SJCRH30 (cell line): ENCODE measurements at regions not wholly inside any gene's neighbourhood (a gene's known extent, or its start where the extent isn't known, plus 50 kb on each side); places are given as distances from the start of the nearest gene placed in this dataset.

Source experiments
- DNase-seq, 2 experiments: peaks; one replicate each; pipeline ENCODE4 v3.0.0-alpha.2; 2015 to 2020
- H3K27ac ChIP-seq: fragments of 250-450 bp; sonication (Bioruptor Pico); 2 replicates; pipeline ENCODE4 v1.5.1; 2020; ENCODE audit warnings: mild to moderate bottlenecking, moderate library complexity
- H3K27me3 ChIP-seq: fragments of 250-450 bp; sonication (Bioruptor Pico); 2 replicates; pipeline ENCODE4 v1.5.1; 2020; ENCODE audit warnings: mild to moderate bottlenecking, moderate library complexity
- H3K36me3 ChIP-seq: fragments of 250-450 bp; sonication (Bioruptor Pico); 2 replicates; pipeline ENCODE4 v1.5.1; 2020; ENCODE audit warnings: mild to moderate bottlenecking, moderate library complexity
- H3K4me1 ChIP-seq: fragments of 250-450 bp; sonication (Bioruptor Pico); 2 replicates; pipeline ENCODE4 v1.5.1; 2020; ENCODE audit warnings: mild to moderate bottlenecking, moderate library complexity
- H3K4me3 ChIP-seq: fragments of 250-450 bp; sonication (Bioruptor Pico); 2 replicates; pipeline ENCODE4 v1.5.1; 2020; ENCODE audit warnings: mild to moderate bottlenecking, moderate library complexity
- H3K9me3 ChIP-seq: fragments of 250-450 bp; sonication (Bioruptor Pico); replicated peaks from 2 replicates; pipeline ENCODE4 v1.5.1; 2020; ENCODE audit warnings: mild to moderate bottlenecking, moderate library complexity

DNA sequence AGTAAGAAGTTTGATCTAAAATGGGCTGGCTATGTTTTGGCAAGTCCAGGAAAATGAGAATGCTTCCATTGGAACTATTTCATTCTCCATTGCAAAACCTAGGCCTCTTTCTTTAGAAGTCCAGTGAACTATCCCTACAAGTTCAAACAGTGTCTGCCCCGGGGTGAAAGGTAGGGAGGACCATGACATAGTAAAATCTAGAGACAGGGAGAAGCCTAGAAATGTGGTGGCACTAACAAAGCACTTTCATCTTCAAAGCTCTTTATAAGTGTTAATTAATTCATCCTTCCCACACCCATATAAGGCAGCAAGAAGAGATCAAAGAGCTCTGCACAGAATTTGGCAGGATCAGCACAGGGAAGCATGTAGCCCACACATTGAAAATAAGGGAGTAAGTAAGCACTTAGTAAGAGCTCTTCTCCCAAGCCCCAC lies 214.5 kb downstream of the IRS1 start:
- DNase-seq: no peak
- no peak overlapping the region for H3K27ac ChIP-seq

DNA sequence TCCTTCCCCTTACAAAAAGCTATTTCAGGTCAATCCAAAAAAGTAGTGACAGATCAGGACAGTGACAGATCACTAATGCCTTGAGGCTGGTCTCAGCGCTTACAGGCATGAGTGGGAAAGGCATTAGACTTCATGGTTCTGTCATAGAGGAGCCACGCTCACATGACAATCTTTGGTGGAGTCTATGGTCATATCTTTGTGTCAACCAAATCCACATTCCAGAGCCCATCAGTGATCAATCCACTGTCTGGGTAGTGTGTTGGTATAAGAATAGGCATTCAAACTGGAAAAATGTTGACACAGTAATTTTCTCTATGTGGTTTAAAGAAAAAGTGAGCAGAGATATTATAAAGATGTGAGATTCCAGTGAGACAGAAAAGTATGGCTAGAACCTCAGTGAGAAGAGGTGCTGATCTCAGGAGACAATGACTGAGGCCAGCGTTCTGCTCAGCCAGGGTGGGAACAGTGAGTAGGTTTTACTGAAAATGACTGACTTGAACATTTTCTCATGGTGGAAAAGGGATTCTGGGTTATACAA lies 215.0 kb downstream of the IRS1 start:
- H3K4me1 ChIP-seq: peaks cover 12% of the 10 kb centered on the region
- no peaks in the 10 kb centered on the region for H3K27me3 ChIP-seq
- no peak for DNase-seq
- no peak overlapping the region for H3K4me3 ChIP-seq
- no peak overlapping the region for H3K27ac ChIP-seq
- H3K36me3 ChIP-seq: no peaks in the 10 kb centered on the region
- H3K9me3 ChIP-seq: peaks cover 18% of the 10 kb centered on the region

More for the DNA sequence above, 214.5 kb downstream of the IRS1 start:
- no peaks in the 10 kb centered on the region for H3K27me3 ChIP-seq
- no peak overlapping the region for H3K4me3 ChIP-seq
- H3K9me3 ChIP-seq: peaks cover 22% of the 10 kb centered on the region
- peaks cover 12% of the 10 kb centered on the region for H3K4me1 ChIP-seq
- H3K36me3 ChIP-seq: no peaks in the 10 kb centered on the region

DNA sequence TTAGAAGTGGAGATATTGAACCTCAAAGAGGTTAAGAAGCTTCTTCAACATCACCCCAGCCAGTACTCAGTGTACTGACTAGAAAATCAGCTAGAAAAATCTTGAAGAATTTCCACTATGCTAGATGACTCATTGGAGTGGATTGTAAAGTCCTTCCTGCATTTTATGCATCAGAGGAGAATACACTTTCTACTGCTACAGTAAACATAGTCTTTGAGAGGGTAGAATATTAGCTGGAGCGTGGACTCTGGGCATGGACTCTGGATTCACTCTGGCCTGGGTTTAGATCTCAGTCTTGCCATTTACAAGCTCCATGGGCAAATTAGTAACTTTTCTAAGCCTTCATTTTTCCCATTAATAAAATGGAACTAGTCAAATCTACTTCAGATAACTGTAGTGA lies 215.9 kb downstream of the IRS1 start:
- no peak overlapping the region for H3K4me3 ChIP-seq
- H3K4me1 ChIP-seq: peaks cover 12% of the 10 kb centered on the region
- peak in 1 of 2 experiments; percentile 17 for DNase-seq
- H3K27me3 ChIP-seq: no peaks in the 10 kb centered on the region
- peaks cover 15% of the 10 kb centered on the region for H3K9me3 ChIP-seq
- H3K27ac ChIP-seq: no peak overlapping the region
- H3K36me3 ChIP-seq: no peaks in the 10 kb centered on the region

DNA sequence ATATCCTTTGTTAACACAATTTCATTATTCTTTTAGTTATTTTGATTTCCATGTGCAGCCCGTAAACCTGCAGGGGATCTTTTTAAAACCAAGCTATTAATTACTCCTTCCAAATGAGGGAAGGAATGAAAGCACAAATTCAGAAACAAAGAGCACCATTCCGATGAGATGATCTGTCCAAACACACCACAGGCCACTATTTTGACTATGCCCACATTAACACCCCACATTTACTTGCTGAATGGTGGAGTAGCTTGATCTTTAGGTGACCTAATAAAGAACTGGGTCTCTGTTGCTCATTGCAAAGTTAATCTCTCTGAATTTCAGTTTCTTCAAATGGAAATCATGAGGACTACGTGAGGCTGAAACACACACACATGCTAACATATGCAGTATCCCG lies 218.0 kb downstream of the IRS1 start:
- DNase-seq: no peak
- Histone ChIP-seq H3K4me3 (no peak overlapping the region), H3K9me3 (no peaks in the 10 kb centered on the region; the same call in 1 of the 2 replicates), H3K4me1 (peaks cover 12% of the 10 kb centered on the region), H3K27ac (no peak overlapping the region), H3K27me3 (no peaks in the 10 kb centered on the region), H3K36me3 (no peaks in the 10 kb centered on the region)

DNA sequence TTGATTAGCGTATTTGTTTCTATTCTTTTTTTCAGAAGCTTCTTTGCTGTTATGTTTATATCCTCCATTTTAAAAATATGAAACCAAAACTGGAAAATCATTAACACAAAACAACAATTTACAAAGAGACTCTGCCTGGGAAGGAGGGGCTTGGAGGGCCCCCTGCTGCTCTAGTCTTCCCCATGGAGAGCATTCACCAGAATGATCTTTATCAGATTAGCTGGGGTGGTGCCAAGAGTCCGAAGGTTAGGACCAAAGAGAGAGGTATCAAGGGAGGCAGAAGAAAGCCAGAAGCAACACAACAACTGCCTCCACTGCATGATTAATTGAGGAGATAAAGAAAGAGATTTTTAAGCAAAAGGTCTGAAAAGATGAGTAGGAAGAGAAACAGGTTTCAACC lies 218.6 kb downstream of the IRS1 start:
- no peaks in the 10 kb centered on the region for H3K27me3 ChIP-seq
- H3K36me3 ChIP-seq: no peaks in the 10 kb centered on the region
- H3K4me3 ChIP-seq: no peak overlapping the region
- H3K9me3 ChIP-seq: no peaks in the 10 kb centered on the region
- no peak overlapping the region for H3K27ac ChIP-seq
- DNase-seq: peak; percentile 17 to 26
- peaks cover 14% of the 10 kb centered on the region for H3K4me1 ChIP-seq

DNA sequence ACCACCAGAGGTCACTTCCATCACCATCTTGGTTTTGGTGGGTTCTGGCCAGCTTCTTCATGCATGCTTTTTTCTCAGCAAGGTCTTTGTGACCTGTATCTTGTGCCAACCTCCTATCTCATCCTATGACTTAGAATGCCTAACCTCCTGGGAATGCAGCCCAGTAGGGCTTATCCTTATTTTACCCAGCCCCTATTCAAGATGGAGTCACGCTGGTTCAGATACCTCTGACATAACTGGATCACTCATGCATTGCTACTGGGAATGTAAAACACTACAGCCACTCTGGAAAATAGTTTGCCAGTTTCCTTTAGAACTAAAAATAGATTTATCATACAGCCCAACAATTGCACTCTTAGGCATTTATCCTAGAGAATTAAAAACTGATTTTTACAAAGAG lies 219.2 kb downstream of the IRS1 start:
- DNase-seq: no peak
- no peaks in the 10 kb centered on the region for H3K27me3 ChIP-seq
- H3K36me3 ChIP-seq: no peaks in the 10 kb centered on the region
- H3K9me3 ChIP-seq: no peaks in the 10 kb centered on the region
- no peak overlapping the region for H3K27ac ChIP-seq
- H3K4me3 ChIP-seq: no peak overlapping the region
- peaks cover 16% of the 10 kb centered on the region for H3K4me1 ChIP-seq

DNA sequence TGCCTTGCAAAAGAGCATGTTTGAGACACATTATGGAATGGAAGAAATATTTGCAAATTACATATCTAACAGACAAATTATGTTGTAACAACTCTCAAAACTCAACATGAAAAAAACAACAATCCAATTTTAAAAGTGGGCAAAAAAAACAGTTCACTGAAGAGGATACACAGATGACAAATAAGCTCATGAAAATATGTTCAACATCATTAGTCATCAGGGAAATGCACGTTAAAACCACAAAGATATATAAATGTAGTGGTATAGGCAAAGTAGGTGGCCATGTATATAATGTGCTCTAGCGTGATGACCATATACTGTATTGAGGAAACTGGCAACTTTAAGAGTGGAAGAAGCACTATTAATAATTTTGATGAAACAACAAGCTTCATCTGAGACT lies 220.1 kb downstream of the IRS1 start:
- no peak for DNase-seq
- Histone ChIP-seq H3K9me3 (no peaks in the 10 kb centered on the region), H3K4me1 (peaks cover 16% of the 10 kb centered on the region), H3K36me3 (no peaks in the 10 kb centered on the region), H3K4me3 (no peak overlapping the region), H3K27me3 (no peaks in the 10 kb centered on the region), H3K27ac (no peak overlapping the region)

DNA sequence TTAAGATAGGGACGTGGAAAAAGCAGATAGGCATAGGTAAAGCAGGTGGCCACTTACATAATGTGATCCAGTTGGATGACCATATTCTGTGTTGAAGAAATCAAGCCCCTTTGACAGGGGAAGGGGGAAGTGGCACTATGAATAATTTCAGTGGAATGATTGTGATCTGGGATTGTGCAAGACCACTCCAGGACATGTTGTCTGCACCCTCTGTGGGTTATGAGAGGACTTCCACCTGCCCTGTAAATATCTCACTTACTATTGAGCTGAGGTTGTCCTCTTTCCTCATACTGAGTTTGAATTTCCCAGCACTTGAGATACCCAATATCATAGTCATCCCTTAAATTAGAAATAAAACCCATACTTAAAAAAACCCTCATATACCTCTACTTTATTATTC lies 220.7 kb downstream of the IRS1 start:
- Histone ChIP-seq H3K36me3 (no peaks in the 10 kb centered on the region), H3K27me3 (no peaks in the 10 kb centered on the region), H3K27ac (no peak overlapping the region), H3K4me3 (no peak overlapping the region), H3K9me3 (no peaks in the 10 kb centered on the region), H3K4me1 (peaks cover 14% of the 10 kb centered on the region)
- DNase-seq: no peak

DNA sequence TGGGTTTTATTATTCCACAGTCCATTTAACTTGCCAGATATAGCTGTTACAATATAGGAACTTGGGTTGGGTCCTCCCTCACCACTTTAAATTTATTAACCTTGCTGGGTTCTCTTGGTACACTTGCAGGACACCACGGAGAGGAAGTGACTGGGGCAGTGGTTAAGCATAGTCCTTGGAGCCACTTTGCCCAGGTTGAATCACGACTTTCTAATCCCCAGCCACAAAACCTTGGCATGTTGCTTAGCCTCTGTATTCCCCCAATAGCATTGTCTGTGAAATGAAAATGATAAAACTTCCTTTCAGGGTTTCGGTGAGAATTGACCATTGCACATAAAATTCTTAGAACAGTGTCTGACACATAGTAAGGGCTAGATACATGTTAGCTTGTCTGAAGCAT lies 221.2 kb downstream of the IRS1 start:
- H3K27ac ChIP-seq: no peak overlapping the region
- DNase-seq: no peak

DNA sequence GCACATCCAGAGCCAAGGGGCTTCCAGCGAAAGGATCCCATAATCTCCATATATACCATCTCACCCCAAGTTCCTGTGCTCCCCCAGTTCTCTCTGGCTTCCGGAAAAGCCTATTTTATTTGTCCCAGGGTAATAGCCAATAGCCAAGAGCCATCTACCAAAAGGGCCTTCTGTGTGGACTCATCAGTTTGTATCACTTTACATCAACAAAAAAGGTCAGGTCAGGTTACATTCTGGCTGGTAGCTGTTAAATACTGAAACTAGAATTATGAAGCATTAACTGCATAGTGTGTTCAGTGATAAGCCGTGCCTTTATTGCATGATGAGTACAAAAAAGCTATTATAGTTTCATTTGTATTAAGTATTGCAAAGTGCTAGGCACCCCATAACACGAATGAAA lies 223.7 kb downstream of the IRS1 start:
- H3K27ac ChIP-seq: no peak overlapping the region
- peaks cover 5% of the 10 kb centered on the region; the same call in 1 of the 2 replicates for H3K4me1 ChIP-seq
- no peak overlapping the region for H3K4me3 ChIP-seq
- peaks cover 4% of the 10 kb centered on the region; the same call in 1 of the 2 replicates for H3K9me3 ChIP-seq
- H3K27me3 ChIP-seq: no peaks in the 10 kb centered on the region
- DNase-seq: peak in 1 of 2 experiments; percentile 53
- H3K36me3 ChIP-seq: no peaks in the 10 kb centered on the region

More for the DNA sequence above, 221.2 kb downstream of the IRS1 start:
- Histone ChIP-seq H3K4me3 (no peak overlapping the region), H3K4me1 (peaks cover 9% of the 10 kb centered on the region; the same call in 1 of the 2 replicates), H3K27me3 (no peaks in the 10 kb centered on the region), H3K36me3 (no peaks in the 10 kb centered on the region), H3K9me3 (no peaks in the 10 kb centered on the region)

DNA sequence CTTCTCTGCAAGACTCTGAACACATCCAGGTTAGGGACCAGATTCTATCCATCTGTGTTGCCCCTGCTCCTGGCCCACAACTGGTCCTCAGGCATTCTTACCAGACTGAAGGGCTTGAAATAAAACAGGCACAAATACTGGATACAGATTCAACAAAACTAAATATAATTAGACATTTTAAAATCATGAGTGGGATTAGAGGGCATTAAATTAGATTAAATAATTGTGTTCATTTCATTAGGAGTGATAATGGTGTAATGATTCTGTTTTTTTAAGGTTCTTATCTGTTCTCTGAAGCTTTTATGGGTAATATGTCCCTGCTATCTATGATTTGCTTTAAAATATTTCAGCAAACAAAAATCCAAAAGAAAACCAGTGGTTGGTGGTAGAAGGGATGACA lies 226.5 kb downstream of the IRS1 start:
- Histone ChIP-seq H3K27ac (no peak overlapping the region), H3K36me3 (no peaks in the 10 kb centered on the region), H3K4me1 (peaks cover 4% of the 10 kb centered on the region; the same call in 1 of the 2 replicates), H3K27me3 (no peaks in the 10 kb centered on the region), H3K4me3 (no peak overlapping the region), H3K9me3 (peaks cover 6% of the 10 kb centered on the region; the same call in 1 of the 2 replicates)
- DNase-seq: no peak

DNA sequence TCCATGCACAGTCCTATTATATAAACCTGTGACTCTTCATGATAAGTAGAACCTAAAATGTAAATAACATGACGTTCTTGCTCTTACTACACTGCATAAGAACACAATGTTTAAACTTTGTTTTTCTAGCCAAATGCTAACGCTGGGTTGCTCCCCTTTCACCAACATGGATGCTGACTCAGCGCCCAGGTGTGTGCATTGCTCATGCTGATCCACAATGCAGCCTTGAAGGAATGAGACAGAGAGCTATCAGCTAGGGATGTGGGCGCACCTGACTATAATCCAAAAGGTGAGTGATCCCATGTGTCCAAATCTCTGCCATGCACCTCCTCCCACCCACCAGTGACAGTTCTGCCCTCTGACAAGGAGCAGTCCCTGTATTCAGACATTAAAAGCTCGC lies 235.0 kb downstream of the IRS1 start:
- Histone ChIP-seq H3K4me1 (no peaks in the 10 kb centered on the region), H3K27me3 (no peaks in the 10 kb centered on the region), H3K4me3 (no peak overlapping the region), H3K36me3 (no peaks in the 10 kb centered on the region), H3K9me3 (no peaks in the 10 kb centered on the region), H3K27ac (no peak overlapping the region)
- no peak for DNase-seq

DNA sequence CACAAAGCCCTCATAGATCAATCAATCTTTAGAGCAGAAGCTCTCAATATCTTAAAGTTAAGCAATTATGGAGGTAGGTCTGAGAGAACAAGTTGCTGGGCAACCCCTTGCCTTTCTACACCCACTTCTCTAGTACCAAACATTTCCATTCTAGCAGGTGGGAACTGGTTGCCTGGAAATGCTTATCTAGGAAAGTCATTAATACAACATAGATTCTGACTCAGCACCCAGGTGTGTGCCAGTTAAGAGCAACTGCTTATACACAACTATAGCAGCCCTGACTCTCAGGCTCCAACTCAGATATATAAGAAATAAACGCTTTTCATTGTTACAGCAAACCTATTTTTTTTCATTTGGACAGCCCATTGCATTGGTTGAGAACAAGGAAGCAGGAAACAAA lies 237.7 kb downstream of the IRS1 start:
- Histone ChIP-seq H3K9me3 (no peaks in the 10 kb centered on the region), H3K27me3 (no peaks in the 10 kb centered on the region), H3K4me1 (peaks cover 5% of the 10 kb centered on the region), H3K27ac (no peak overlapping the region), H3K4me3 (no peak overlapping the region), H3K36me3 (no peaks in the 10 kb centered on the region)
- DNase-seq: no peak

DNA sequence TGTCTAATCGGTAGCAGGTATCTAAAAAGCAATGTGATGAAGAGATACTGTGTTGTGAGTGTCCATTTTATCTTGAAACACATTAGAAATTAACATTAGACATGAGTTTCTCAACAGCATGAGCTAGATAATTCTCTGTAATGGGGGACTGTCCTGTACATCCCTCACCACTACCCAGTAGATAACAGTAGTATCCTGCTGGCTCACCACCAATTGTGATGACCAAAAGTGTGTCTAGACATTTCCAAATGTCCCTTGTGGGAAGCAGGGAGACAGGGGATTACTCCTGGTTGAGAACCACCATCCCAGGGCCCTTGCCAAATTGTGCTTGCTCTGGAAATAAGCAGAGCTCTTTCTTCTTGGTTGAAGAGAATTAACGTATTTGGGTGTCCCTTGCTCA lies 239.3 kb downstream of the IRS1 start:
- Histone ChIP-seq H3K4me3 (no peak overlapping the region), H3K9me3 (no peaks in the 10 kb centered on the region), H3K27ac (no peak overlapping the region), H3K36me3 (no peaks in the 10 kb centered on the region), H3K4me1 (peaks cover 13% of the 10 kb centered on the region), H3K27me3 (no peaks in the 10 kb centered on the region)
- no peak for DNase-seq

DNA sequence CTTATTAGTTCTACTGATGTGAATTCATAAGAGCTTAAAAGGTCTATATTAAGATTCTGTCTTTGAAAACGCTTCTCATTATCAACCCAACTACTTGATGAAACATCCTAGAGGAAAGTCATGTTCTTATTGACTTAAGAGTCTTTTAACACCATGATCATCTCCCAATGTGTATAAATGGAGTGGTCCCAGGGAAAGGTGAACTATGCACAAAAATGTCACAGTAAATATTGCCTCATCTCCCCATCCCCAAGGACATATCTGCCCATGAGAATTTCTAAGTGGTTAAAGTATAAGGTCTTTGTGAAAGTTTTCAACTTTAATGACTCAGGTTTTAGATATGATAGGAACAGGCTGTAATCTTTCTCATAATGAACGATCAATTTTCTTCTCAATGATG lies 240.1 kb downstream of the IRS1 start:
- Histone ChIP-seq H3K4me1 (peaks cover 13% of the 10 kb centered on the region), H3K27me3 (no peaks in the 10 kb centered on the region), H3K9me3 (0 out of 2 replicates have a peak, but pooled peaks cover 3% of the 10 kb centered on the region), H3K27ac (no peak overlapping the region), H3K4me3 (no peak overlapping the region), H3K36me3 (no peaks in the 10 kb centered on the region)
- DNase-seq: no peak

DNA sequence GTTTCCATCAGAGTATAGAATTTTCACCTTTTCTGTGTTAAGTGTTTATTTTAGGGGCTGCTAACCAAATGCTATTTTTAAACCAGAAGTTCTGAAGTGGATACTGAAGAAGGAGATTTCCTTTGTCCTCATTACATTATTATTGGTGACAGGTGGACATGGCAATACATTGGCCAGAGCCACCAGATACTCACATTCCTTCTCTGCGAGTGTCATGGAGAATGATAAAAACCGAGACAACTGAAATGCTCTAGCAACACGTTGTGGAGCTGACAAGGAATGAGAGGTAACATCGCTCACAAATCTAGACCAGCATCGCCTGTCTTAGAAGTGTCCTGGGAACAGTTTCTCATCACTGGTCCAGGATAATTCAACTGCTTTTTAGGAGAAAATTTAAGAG lies 241.2 kb downstream of the IRS1 start:
- no peaks in the 10 kb centered on the region for H3K36me3 ChIP-seq
- no peak overlapping the region for H3K27ac ChIP-seq
- H3K27me3 ChIP-seq: no peaks in the 10 kb centered on the region
- H3K4me1 ChIP-seq: peaks cover 13% of the 10 kb centered on the region
- DNase-seq: peak in 1 of 2 experiments; percentile 15
- H3K4me3 ChIP-seq: no peak overlapping the region
- H3K9me3 ChIP-seq: 0 out of 2 replicates have a peak, but pooled peaks cover 4% of the 10 kb centered on the region
